HG03108 (cell line): ENCODE measurements at regions not wholly inside any gene's neighbourhood (a gene's known extent, or its start where the extent isn't known, plus 50 kb on each side); places are given as distances from the start of the nearest gene placed in this dataset.

Experiments
- ATAC-seq: cut with Tn5 transposase; IDR thresholded peaks from one replicate; pipeline ENCODE4 v1.9.1; 2021; ENCODE audit warnings: moderate library complexity; ENCODE audit not compliant: unreplicated experiment

DNA sequence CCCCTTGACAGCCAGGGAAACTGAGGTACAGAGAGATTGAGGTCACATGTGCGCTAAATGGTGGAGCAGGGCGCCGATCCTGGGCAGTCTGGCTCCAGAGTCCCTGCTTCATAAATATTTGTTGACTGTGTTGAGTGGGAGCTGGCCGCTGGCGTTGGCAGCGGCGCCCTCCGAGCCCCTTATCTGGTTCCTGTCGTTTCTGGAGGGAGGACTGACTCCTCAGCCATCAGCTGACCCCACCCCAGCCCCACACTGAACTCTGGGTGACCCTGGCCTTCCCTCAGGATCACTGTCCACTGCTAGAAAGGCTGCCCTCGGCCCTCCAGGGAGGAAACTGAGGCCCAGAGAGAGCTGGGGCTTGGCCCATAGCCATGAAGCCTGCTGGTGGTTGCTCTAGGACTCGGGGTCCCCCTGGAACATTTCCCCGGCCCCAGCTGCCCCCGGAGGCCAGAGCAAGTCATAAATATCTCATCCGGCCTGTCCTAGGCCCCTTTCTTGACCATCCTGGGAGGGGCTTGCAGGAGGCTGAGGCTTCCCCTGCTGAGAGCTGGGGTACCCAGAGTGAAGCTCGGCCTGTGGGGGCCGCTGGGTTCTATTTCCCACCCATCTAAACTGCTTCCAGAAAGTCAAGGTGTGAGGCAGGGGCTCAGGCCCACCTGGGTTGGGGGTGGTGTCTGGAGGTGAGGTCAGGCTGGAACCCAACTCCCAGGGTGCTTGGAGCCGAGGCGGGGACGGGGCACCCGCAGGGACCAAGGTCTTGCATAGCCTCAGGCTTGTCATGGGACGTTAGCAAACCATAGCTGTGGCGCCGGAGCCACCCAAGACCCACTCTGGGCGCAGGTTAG lies 51.7 kb upstream of the GSE1 start:
- no peak for ATAC-seq

DNA sequence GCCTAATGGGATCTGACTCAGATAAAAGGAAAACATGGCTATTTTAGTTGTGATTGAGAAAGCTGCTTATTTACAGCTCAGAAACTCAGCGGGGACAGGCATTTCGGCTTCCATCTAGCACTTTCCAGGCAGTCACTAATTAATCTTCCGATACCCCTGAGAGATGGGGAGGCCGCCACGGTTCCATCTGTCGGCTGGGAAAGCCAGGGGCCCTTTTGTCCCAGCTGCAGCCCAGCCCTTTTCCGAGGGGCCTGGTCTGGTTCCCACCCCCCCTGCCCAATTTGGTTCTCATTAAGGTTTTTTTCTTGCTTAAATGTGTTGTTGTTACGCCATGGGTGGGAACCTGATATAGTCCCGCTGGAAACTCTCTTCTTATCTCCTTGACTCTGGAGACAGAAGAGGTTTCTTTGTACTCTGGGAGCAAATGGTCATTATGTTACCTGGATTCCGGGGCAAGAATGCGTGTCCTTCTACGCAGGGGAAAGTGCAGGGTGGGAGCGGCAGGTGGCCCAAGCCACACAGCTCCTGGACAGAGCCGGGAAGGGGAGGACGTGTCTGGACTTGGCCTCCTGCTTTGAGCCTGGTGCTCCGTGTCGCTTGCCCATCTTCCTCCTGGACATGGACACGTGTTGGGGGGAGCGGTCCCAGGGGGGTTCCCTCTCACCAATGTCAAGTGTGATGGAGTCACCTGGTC lies 50.9 kb upstream of the GSE1 start:
- no peak for ATAC-seq

DNA sequence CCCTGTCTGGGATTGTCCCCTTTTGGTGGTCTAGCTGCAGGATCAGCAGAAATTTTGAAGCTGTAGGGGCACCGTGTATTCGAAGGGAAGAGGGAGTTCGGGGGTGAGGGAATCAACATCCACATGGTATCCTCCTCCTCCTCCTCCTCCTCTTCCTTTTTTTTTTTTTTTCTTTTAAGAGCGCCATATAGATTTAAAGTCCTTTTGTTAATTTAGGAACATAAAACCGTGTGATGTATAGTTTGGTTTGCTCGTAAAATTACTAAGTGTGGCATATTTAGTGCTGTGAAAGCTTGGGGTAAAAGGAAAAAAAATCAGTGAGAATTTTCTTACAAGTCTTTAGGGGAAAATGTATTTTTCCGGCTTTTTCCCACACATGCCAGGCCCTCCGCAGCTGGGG lies 50.1 kb upstream of the GSE1 start:
- ATAC-seq = no peak
